AG04450 (cell line): ENCODE measurements at regions not wholly inside any gene's neighbourhood (a gene's known extent, or its start where the extent isn't known, plus 50 kb on each side); places are given as distances from the start of the nearest gene placed in this dataset.

Experiments
- CTCF ChIA-PET: fragments of 300-600, 350-600 bp; formaldehyde crosslinking; extraction: SDS; loops from one replicate; lab custom pipeline; 2022; ENCODE audit warnings: antibody characterized with exemption, inconsistent platforms; lab: Charles Lee
- POLR2A ChIA-PET: fragments of 350-600 bp; formaldehyde crosslinking; extraction: SDS; loops from one replicate; lab custom pipeline; 2021; ENCODE audit warnings: antibody characterized with exemption, inconsistent platforms; lab: Yijun Ruan, JAX
- DNase-seq: peaks from one replicate; pipeline ENCODE4 v3.0.0-alpha.2; 2011; ENCODE audit warnings: low read depth, low spot score
- H3K27ac ChIP-seq: one replicate; pipeline ENCODE4 v1.5.1; 2012; ENCODE audit warnings: low read depth, low read length, control low read depth
- H3K27me3 ChIP-seq: one replicate; pipeline ENCODE4 v1.6.0; 2012; ENCODE audit warnings: low read length; ENCODE audit not compliant: control insufficient read depth, insufficient read depth
- H3K4me3 ChIP-seq: 2 replicates; pipeline ENCODE4 v1.5.1; 2011; ENCODE audit warnings: mild to moderate bottlenecking, low read depth, low read length, control low read depth
- H3K9me3 ChIP-seq: 2 replicates; pipeline ENCODE4 v1.5.1; 2012; ENCODE audit warnings: low read length; ENCODE audit not compliant: control insufficient read depth, insufficient read depth
- CTCF ChIP-seq: IDR thresholded peaks from 2 replicates; pipeline ENCODE4 v1.5.1; 2011; ENCODE audit warnings: low read depth, low read length, control low read depth, inconsistent platforms

GRCh38 chr16:58821886-58822285 is 87.8 kb upstream of the GOT2 start:
- H3K4me3 ChIP-seq: no peak overlapping the region
- TF ChIP-seq CTCF: no peak
- H3K9me3 ChIP-seq: no peaks in the 10 kb centered on the region
- no peaks in the 10 kb centered on the region for H3K27me3 ChIP-seq
- H3K27ac ChIP-seq: no peak overlapping the region
- ChIA-PET POLR2A (no interaction called here), CTCF (no interaction called here)
- no peak for DNase-seq

DNA sequence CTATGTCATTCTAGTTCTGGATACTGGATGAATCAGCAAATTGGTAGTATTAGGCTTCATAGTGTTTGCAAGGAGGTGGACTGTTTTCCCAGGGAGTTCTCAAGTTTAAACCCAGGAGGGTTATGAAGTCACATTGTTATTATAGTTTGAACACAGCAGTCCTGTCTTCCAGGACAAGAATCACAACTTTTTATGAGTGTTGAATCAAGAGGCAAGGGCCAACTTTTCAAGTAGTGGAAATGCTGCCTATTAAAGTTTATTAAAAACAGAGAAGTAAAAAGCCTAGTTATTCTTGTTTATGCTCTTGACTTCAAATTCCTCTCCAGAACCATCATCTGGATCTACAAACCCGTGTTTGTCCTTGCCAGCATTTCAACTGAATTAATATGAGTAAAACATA is 86.3 kb upstream of the GOT2 start:
- ChIA-PET POLR2A (no interaction called here), CTCF (no interaction called here)
- Histone ChIP-seq H3K27ac (no peak overlapping the region), H3K27me3 (no peaks in the 10 kb centered on the region), H3K4me3 (no peak overlapping the region), H3K9me3 (no peaks in the 10 kb centered on the region)
- TF ChIP-seq CTCF: no peak
- DNase-seq: no peak

GRCh38 chr16:58815181-58815888 is 81.2 kb upstream of the GOT2 start:
- CTCF ChIA-PET: interaction anchor here (0.6 to 1.6 kb wide), 8 partner anchors 11 to 1389 kb away, joined by 3 to 11 read pairs (median 4); no protein-coding TSS in a partner anchor

GRCh38 chr16:58814348-58814801 is 80.3 kb upstream of the GOT2 start:
- no peaks in the 10 kb centered on the region for H3K9me3 ChIP-seq
- no peaks in the 10 kb centered on the region for H3K27me3 ChIP-seq
- CTCF ChIA-PET: interaction anchor here (0.6 to 1.6 kb wide), 12 partner anchors 12 to 1688 kb away, joined by 3 to 11 read pairs (median 4); no protein-coding TSS in a partner anchor
- no peak overlapping the region; the same call in 1 of the 2 replicates for H3K4me3 ChIP-seq
- DNase-seq: peak; percentile 2
- TF ChIP-seq CTCF: peak; percentile 91
- POLR2A ChIA-PET: no interaction called here
- no peak overlapping the region for H3K27ac ChIP-seq

More at GRCh38 chr16:58815181-58815888, 81.2 kb upstream of the GOT2 start:
- TF ChIP-seq CTCF: no peak
- H3K9me3 ChIP-seq: no peaks in the 10 kb centered on the region
- no peak overlapping the region for H3K4me3 ChIP-seq
- no peak for DNase-seq
- H3K27me3 ChIP-seq: no peaks in the 10 kb centered on the region
- H3K27ac ChIP-seq: no peak overlapping the region
- POLR2A ChIA-PET: no interaction called here

- CTCF ChIA-PET: interaction anchor here (0.5 kb wide), 1 partner anchor 500 kb away, joined by 5 read pairs; no protein-coding TSS in a partner anchor
- DNase-seq: no peak
- H3K4me3 ChIP-seq: no peak overlapping the region
- no peak for TF ChIP-seq CTCF
- POLR2A ChIA-PET: no interaction called here
- no peaks in the 10 kb centered on the region for H3K27me3 ChIP-seq
- no peaks in the 10 kb centered on the region for H3K9me3 ChIP-seq
- no peak overlapping the region for H3K27ac ChIP-seq
Observed at GRCh38 chr16:58809213-58809612, 75.1 kb upstream of the GOT2 start.
